ENCODE measurements at regions not wholly inside any gene's neighbourhood (a gene's known extent, or its start where the extent isn't known, plus 50 kb on each side); places are given as distances from the start of the nearest gene placed in this dataset.

DNA sequence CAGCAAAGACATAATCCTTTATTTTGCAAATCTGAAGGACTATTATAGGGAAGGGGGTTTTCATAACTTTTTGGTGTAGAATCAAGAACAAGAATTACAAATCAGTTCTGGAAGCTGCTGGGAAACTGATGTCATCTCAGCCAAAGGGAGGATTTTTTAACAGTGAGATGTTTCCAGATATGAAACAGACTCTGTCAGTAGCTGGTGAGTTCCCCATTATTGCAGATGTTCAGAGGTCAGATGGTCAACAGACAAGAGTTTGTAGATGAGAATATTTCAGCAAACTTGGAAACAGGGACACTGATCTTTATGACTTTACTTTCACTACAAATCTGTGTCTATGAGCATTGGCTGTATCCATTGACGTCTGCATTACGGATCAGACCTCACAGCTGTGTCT, 71.9 kb upstream of the LPP start:
- peaks cover 0 to 7% of the 10 kb centered on the region in 2 donors for H3K9me3 ChIP-seq
- H3K27ac ChIP-seq, result no peak overlapping the region
- H3K4me1 ChIP-seq, result no peaks in the 10 kb centered on the region
- intact Hi-C loops (cut with DNase I), result no loop called here
- TF ChIP-seq, protein P1, sequence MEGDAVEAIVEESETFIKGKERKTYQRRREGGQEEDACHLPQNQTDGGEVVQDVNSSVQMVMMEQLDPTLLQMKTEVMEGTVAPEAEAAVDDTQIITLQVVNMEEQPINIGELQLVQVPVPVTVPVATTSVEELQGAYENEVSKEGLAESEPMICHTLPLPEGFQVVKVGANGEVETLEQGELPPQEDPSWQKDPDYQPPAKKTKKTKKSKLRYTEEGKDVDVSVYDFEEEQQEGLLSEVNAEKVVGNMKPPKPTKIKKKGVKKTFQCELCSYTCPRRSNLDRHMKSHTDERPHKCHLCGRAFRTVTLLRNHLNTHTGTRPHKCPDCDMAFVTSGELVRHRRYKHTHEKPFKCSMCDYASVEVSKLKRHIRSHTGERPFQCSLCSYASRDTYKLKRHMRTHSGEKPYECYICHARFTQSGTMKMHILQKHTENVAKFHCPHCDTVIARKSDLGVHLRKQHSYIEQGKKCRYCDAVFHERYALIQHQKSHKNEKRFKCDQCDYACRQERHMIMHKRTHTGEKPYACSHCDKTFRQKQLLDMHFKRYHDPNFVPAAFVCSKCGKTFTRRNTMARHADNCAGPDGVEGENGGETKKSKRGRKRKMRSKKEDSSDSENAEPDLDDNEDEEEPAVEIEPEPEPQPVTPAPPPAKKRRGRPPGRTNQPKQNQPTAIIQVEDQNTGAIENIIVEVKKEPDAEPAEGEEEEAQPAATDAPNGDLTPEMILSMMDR (IDR thresholded peaks at IDR 0.05), result no peak
- DNase-seq (ENCODE audit: low spot score in 2 of 2), result no peak
- no peaks in the 10 kb centered on the region for H3K36me3 ChIP-seq
- H3K27me3 ChIP-seq, result no peaks in the 10 kb centered on the region
- H3K4me3 ChIP-seq, result no peak overlapping the region

- intact Hi-C loops (cut with DNase I), result no loop called here
- peaks cover 0 to 7% of the 10 kb centered on the region in 2 donors for H3K9me3 ChIP-seq
- TF ChIP-seq, protein P1 (IDR thresholded peaks at IDR 0.05), result no peak
- H3K4me3 ChIP-seq, result no peak overlapping the region
- no peaks in the 10 kb centered on the region for H3K36me3 ChIP-seq
- no peaks in the 10 kb centered on the region for H3K4me1 ChIP-seq
- no peaks in the 10 kb centered on the region for H3K27me3 ChIP-seq
- no peak for DNase-seq (ENCODE audit: low spot score in 2 of 2)
- no peak overlapping the region for H3K27ac ChIP-seq
Measured at GRCh38 chr3:188082450-188082849, 71.5 kb upstream of the LPP start.

GRCh38 chr3:188083011-188083410, 70.9 kb upstream of the LPP start:
- Histone ChIP-seq H3K27ac (no peak overlapping the region), H3K4me3 (no peak overlapping the region), H3K36me3 (no peaks in the 10 kb centered on the region), H3K4me1 (no peaks in the 10 kb centered on the region), H3K27me3 (no peaks in the 10 kb centered on the region), H3K9me3 (peaks cover 0 to 7% of the 10 kb centered on the region in 2 donors)
- intact Hi-C loops (cut with DNase I), result no loop called here
- TF ChIP-seq, protein P1 (IDR thresholded peaks at IDR 0.05), result no peak
- DNase-seq (ENCODE audit: low spot score in 2 of 2), result no peak

DNA sequence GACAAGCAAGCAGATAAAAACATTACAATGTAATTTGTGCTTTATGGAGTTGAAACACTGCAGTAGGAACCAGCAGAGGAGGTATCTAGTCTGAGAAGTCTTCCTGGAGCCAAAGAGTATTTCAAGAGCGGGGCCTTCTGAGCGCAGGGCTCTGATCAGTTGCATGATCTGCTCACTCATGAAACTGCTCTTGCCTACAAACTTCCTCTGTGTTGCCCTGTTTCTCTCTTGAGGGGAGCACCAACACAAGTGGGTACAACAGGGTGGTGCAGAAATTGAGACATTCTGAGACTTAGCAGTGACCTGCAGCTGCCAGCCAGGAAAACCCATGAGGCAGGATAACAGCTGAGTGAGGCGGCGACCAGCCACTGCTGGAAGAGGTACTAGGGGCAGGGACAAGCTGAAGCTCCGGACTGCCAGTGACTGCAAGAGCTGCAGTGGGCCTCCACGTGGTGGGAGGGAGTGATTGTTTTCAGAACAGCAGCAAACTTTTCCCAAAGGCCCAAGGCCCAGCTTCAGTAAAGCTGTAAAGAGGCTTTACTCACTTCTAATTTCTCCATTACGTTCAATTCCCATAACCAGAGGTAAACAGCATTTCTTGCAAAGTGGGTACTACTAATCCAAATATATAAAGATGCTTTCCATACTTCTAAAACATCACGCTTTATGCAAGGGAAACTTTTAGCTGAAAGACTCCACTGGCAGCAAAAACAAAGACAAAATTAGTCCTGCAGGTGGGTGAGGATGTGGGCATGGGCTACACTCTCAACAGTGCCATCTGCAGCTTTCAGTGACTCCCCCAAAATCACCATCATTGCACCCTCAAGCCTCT, 69.0 kb upstream of the LPP start:
- H3K4me1 ChIP-seq, result no peaks in the 10 kb centered on the region
- intact Hi-C loops (cut with DNase I), result no loop called here
- H3K4me3 ChIP-seq, result no peak overlapping the region
- H3K36me3 ChIP-seq, result no peaks in the 10 kb centered on the region
- no peak overlapping the region for H3K27ac ChIP-seq
- TF ChIP-seq, protein P1 (IDR thresholded peaks at IDR 0.05), result no peak
- no peaks in the 10 kb centered on the region for H3K27me3 ChIP-seq
- peaks cover 0 to 5% of the 10 kb centered on the region in 2 donors for H3K9me3 ChIP-seq
- DNase-seq (ENCODE audit: low spot score in 2 of 2), result no peak

- Histone ChIP-seq H3K27me3 (no peaks in the 10 kb centered on the region), H3K36me3 (no peaks in the 10 kb centered on the region), H3K27ac (no peak overlapping the region), H3K4me1 (no peaks in the 10 kb centered on the region), H3K4me3 (no peak overlapping the region), H3K9me3 (no peaks in the 10 kb centered on the region)
- DNase-seq (ENCODE audit: low spot score in 2 of 2), result no peak
- intact Hi-C loops (cut with DNase I), result no loop called here
- TF ChIP-seq, protein P1 (IDR thresholded peaks at IDR 0.05), result no peak
Measured at GRCh38 chr3:188085584-188086560, 68.1 kb upstream of the LPP start.

Data from ascending aorta (tissue), 2 donors.